HG02884 (cell line): ENCODE measurements at regions not wholly inside any gene's neighbourhood (a gene's known extent, or its start where the extent isn't known, plus 50 kb on each side); places are given as distances from the start of the nearest gene placed in this dataset.
"Not testable (repeated sequence)": the region's sequence is repeated elsewhere in the genome, so short reads cannot be mapped to it uniquely, and the experiment has no call there.

ENCODE experiments used
- ATAC-seq: cut with Tn5 transposase; IDR thresholded peaks from one replicate; pipeline ENCODE4 v1.9.1; 2021; ENCODE audit warnings: mild to moderate bottlenecking, moderate library complexity; ENCODE audit not compliant: unreplicated experiment

DNA sequence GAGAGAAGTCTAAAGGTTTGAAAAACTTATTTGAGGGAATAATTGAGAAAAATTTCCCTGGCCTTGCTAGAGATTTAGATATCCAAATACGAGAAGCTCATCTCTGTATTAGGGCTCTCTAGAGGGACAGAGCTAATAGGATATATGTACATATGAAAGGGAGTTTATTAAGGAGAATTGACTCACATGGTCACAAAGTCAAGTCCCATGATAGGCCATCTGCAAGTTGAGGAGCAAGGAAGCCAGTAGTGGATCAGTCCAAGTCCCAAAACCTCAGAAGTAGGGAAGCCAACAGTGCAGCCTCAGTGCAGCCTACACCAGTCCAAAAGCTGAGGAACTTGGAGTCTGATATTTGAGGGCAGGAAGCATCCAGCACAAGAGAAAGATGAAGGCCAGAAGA lies 126.7 kb downstream of the PJA2 start:
- ATAC-seq = not testable (repeated sequence)

DNA sequence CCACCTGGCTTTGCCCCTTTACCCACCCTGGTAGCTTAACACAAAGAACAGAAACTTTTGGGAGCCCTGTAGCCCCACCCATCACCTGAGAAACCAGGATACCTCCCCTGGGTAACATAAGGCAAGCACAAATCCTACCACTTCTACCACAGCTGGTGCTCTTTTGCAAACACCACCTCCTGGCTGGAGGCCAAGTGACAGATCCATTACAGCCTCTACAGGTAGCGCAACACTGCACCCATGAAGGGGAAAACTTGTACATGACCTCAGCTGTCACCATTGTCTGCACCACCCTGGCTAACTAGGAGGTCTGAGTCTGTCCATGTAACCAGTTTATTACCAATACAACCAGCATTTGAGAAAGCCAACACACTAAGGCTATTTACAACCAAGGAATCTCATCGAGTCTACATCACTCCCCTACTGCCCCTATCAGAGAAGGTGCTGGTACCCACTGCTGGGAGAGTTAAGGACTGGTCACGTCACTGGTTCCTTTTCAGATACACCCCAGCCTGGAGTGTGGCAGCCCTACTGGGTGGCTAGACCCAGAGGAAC lies 128.6 kb downstream of the PJA2 start:
- ATAC-seq = no peak

DNA sequence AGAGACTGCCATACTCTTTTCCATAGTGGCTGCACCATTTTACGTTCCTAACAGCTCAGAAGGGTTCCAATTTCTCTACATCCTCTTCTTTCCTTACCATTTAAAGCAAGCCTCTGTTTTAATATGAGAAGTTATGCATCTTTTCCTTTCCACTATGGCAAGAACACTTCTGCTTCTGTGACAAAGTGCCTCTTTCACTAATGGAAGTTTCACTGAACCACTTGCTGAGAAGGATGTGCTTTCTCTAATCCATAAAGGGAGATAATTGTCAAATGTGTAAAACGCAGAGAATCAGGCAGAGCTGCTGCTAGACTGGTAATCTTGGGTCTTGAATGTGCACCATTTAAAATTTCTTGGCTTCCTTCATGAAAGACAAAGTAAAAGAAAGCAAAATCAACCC lies 131.6 kb downstream of the PJA2 start:
- ATAC-seq = no peak

DNA sequence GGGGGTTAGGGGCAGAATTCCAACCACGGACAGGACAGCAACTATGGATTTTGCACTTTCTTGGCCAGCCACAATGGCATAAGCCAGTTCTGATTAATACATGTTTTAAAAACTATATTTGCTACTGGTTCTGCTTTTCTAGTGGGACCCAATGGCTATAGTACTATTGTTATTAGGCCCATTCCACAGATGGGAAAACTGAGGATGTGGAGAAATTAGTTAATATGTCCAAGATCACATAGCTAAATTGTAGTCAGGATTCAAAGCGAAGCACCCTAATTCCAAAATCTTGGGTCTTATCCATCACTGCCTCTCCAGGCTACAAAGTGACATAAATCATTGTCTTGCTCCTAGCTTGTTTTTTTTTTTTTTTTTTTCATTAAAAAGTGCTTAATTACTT lies 133.9 kb downstream of the PJA2 start:
- no peak for ATAC-seq

- no peak for ATAC-seq
These were observed 136.2 kb downstream of the PJA2 start for GRCh38 chr5:109273594-109273993.

- no peak for ATAC-seq
These were observed 142.5 kb downstream of the PJA2 start for GRCh38 chr5:109267283-109267682.

- ATAC-seq = no peak
These were observed 151.0 kb downstream of the PJA2 start for GRCh38 chr5:109258755-109259154.

- no peak for ATAC-seq
These were observed 153.3 kb downstream of the PJA2 start for GRCh38 chr5:109256486-109256885.

DNA sequence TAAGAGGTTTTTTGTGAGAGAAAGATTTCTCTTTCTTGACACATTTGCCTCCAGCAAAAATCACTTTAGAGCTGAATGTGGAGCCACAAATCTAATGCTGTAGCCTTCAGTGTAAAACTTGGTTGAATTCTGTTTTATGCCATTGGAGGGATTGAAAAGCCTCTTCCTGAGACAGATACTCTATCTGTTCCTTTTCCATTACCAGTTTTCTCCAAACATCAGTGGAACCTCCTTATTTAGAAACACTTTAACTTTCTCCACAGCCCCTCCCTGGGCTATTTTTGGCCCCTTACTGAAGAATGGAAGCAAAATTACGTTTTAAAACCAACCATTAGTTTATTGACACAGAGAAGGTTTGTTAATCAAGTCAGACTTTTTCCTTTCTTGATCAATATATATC lies 155.3 kb downstream of the PJA2 start:
- no peak for ATAC-seq

GRCh38 chr5:109253262-109253661 lies 156.5 kb downstream of the PJA2 start:
- no peak for ATAC-seq

GRCh38 chr5:109252731-109253130 lies 157.0 kb downstream of the PJA2 start:
- ATAC-seq = no peak

GRCh38 chr5:109250533-109251329 lies 159.0 kb downstream of the PJA2 start:
- no peak for ATAC-seq

- no peak for ATAC-seq
These were observed 159.7 kb downstream of the PJA2 start for GRCh38 chr5:109250080-109250479.

DNA sequence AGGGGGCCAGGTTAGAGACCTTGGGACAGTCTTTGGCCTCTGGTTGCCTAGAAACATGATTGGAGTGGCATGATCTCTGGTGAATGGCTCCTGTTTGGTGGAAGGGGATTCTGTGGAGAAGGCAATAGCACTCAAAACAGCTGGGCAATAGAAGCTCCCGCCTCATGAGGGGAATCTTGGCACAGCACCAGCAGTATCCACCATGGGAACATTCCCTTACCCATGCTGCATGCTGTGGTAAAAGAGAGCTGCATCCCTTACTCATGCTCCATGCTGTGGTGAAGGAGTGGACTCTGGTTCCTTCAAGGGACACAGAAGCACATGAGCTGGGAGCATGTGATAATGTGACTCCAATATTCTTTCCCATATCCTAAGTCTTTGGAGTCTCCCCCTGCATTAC lies 160.6 kb downstream of the PJA2 start:
- no peak for ATAC-seq

GRCh38 chr5:109247986-109248385 lies 161.8 kb downstream of the PJA2 start:
- ATAC-seq = peak; percentile 88

DNA sequence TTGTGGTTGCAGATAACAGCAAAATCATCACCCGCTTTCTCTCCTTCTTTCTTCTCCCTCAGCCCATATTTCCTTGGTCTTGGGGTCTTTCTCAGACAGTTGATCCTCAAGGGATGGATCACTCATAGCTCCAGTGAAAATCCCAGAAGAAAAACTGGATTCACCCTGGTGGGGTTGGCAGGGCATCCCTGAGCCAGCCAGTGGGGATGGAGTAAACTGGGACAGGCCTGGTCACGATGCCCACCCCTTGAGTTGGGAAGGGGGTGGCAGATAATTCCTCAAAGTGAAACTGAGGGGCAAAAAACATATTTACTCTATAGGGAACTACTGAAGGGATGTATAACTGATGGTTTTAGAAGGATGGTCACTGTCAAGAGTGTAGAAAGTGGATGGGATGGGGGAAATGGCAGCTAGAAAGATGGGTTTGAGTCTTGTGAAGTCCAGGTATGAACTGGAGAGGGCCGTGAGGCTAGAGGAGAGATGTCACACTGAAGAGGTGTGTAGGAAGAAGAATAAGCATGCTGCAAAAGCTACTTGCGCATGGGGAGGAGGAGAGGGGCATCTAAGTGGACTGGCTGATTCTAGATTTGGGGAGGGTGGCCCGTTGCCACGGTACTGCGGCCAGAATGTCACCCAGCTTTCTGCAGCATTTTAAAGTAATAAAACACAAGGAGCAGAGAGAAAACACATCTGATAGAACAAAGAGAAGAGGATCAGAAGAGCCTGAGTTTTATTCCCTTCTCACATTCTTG lies 162.8 kb downstream of the PJA2 start:
- ATAC-seq = no peak
